ENCODE measurements at regions not wholly inside any gene's neighbourhood (a gene's known extent, or its start where the extent isn't known, plus 50 kb on each side); places are given as distances from the start of the nearest gene placed in this dataset.

DNA sequence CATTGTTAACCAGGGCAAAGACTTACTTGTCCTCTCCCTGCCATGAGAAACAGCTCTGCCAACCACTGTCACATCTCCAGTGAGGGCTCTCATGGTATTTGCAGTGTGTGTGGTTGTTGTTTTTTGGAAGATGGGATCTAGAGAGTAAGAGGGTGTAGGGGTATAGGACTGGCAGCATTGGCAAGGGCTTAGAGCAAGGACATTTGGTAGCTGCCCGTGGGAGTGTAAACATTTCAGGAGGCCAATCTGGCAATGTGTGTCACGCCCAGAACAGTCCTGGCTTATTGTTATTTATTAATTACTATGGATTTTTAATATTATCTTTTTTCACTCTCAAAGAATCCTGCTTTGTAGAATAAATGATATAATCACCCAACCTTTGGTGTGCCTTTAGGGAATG lies 90.5 kb downstream of the TMEM17 start:
- no peak overlapping the region for H3K4me2 ChIP-seq (ENCODE audit: insufficient read depth, low read length)
- no peaks in the 10 kb centered on the region for H4K20me1 ChIP-seq (replicated peaks; ENCODE audit: control insufficient read depth, insufficient read depth, low read length)
- no peaks in the 10 kb centered on the region for H3K9me3 ChIP-seq (replicated peaks; ENCODE audit: control insufficient read depth, insufficient read depth, low read depth, low read length)
- FAIRE-seq = no peak
- intact Hi-C loops (cut with micrococcal nuclease) = no loop called here
- H3K4me1 ChIP-seq (replicated peaks in 1 of 2; ENCODE audit: control insufficient read depth in 2 of 2, insufficient read depth in 2 of 2, low read length in 2 of 2) = peaks cover 3 to 6% of the 10 kb centered on the region in 2 experiments; a peak in 2 of 5 replicates
- CTCF ChIA-PET (ENCODE audit: low intra/inter-chr PET ratio) = no interaction called here
- in situ Hi-C loops (cut with MboI) = no loop called here
- BruUV-seq (replicated peaks) = no TSS peak
- no peak for DNase-seq (ENCODE audit: extremely low read depth in 1 of 4, low spot score in 3 of 4)
- 55% methylated on average over 2 of the region's 2 CpGs for WGBS (ENCODE audit: insufficient coverage, low coverage, missing lambda C conversion rate)
- no peaks in the 10 kb centered on the region for H3K9me1 ChIP-seq (ENCODE audit: control insufficient read depth, insufficient read depth, low read length)
- no peaks in the 10 kb centered on the region for H3K27me3 ChIP-seq (ENCODE audit: control insufficient read depth in 2 of 2, insufficient read depth in 2 of 2, low read length in 2 of 2)
- H3K79me2 ChIP-seq (ENCODE audit: control insufficient read depth, insufficient read depth, low read length) = no peaks in the 10 kb centered on the region
- H3K9ac ChIP-seq (ENCODE audit: insufficient read depth in 1 of 2, low read depth in 2 of 2, low read length in 2 of 2) = no peak overlapping the region
- no peak overlapping the region for H2AFZ ChIP-seq (ENCODE audit: low read depth, low read length)
- TF ChIP-seq MYNN (IDR thresholded peaks at IDR 0.05) (no peak), MYNN (CRISPR knock-in tag; IDR thresholded peaks at IDR 0.05) (no peak), RUNX1 (IDR thresholded peaks at IDR 0.05; ENCODE audit: low read depth) (no peak), FOXM1 (IDR thresholded peaks at IDR 0.05; ENCODE audit: low read depth) (no peak), FOXM1 (CRISPR knock-in tag; IDR thresholded peaks at IDR 0.05; ENCODE audit: low read depth) (no peak), CAMTA2 (CRISPR knock-in tag; conservative IDR thresholded peaks at IDR 0.05) (no peak), CXXC5 (CRISPR knock-in tag; IDR thresholded peaks at IDR 0.05) (no peak), ZNF274 (IDR thresholded peaks at IDR 0.05; ENCODE audit: borderline replicate concordance, low read depth, low read length) (no peak), ZNF764 (CRISPR knock-in tag; IDR thresholded peaks at IDR 0.05; ENCODE audit: low read depth) (no peak), PYGO2 (tag; IDR thresholded peaks at IDR 0.05) (no peak)
- TF ChIP-seq, protein P1, sequence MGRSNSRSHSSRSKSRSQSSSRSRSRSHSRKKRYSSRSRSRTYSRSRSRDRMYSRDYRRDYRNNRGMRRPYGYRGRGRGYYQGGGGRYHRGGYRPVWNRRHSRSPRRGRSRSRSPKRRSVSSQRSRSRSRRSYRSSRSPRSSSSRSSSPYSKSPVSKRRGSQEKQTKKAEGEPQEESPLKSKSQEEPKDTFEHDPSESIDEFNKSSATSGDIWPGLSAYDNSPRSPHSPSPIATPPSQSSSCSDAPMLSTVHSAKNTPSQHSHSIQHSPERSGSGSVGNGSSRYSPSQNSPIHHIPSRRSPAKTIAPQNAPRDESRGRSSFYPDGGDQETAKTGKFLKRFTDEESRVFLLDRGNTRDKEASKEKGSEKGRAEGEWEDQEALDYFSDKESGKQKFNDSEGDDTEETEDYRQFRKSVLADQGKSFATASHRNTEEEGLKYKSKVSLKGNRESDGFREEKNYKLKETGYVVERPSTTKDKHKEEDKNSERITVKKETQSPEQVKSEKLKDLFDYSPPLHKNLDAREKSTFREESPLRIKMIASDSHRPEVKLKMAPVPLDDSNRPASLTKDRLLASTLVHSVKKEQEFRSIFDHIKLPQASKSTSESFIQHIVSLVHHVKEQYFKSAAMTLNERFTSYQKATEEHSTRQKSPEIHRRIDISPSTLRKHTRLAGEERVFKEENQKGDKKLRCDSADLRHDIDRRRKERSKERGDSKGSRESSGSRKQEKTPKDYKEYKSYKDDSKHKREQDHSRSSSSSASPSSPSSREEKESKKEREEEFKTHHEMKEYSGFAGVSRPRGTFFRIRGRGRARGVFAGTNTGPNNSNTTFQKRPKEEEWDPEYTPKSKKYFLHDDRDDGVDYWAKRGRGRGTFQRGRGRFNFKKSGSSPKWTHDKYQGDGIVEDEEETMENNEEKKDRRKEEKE (IDR thresholded peaks at IDR 0.05; ENCODE audit: borderline replicate concordance in 1 of 2, control insufficient read depth in 1 of 2, low read depth in 2 of 2, low read length in 1 of 2) = no peak
- ATAC-seq = no peak
- H3K4me3 ChIP-seq = no peak overlapping the region
- POLR2A ChIA-PET = no interaction called here
- no peaks in the 10 kb centered on the region; the same call in 2 of the 3 replicates for H3K36me3 ChIP-seq (ENCODE audit: control insufficient read depth, insufficient read depth, low read length)
- H3K27ac ChIP-seq (ENCODE audit: extremely low read depth, low read depth, low read length) = no peak overlapping the region
